SK-N-SH (cell line): ENCODE measurements at regions not wholly inside any gene's neighbourhood (a gene's known extent, or its start where the extent isn't known, plus 50 kb on each side); places are given as distances from the start of the nearest gene placed in this dataset.

Experiments
- CTCF ChIA-PET: fragments of 300-600, 350-600 bp; formaldehyde crosslinking; extraction: SDS; loops from one replicate; lab custom pipeline; 2021; lab: Yijun Ruan, JAX
- POLR2A ChIA-PET: fragments of 350-600 bp; sonication (Branson Sonifier 250); formaldehyde crosslinking; extraction: SDS; loops from one replicate; lab custom pipeline; 2020; ENCODE audit warnings: antibody characterized with exemption, inconsistent platforms; lab: Yijun Ruan, JAX
- DNase-seq: peaks from one replicate; pipeline ENCODE4 v3.0.0; 2012
- H2AFZ ChIP-seq: fragments of 200-600 bp; sonication (generic); 2 replicates; pipeline ENCODE4 v1.8.1; 2016; ENCODE audit warnings: antibody characterized with exemption, mild to moderate bottlenecking, low read depth
- H3F3A ChIP-seq: fragments of 200-600 bp; sonication (generic); replicated peaks from 2 replicates; pipeline ENCODE3; 2016; ENCODE audit warnings: antibody characterized with exemption, mild to moderate bottlenecking; ENCODE audit not compliant: insufficient read depth
- H3K27ac ChIP-seq, 2 experiments: fragments of 200-500 bp in 1 of 2; fragments of 200-600 bp in 1 of 2; sonication (Bioruptor generic) in 1 of 2; sonication (generic), shearing (Covaris generic) in 1 of 2; 2 replicates each; pipeline versions ENCODE4 v1.5.1 to v1.6.1; 2014 to 2016; ENCODE audit warnings: low read depth in 2 of 2, inconsistent platforms in 1 of 2, low read length in 1 of 2, mild to moderate bottlenecking in 1 of 2, mixed read lengths in 1 of 2
- H3K27me3 ChIP-seq: fragments of 200-600 bp; sonication (generic), shearing (Covaris generic); 2 replicates; pipeline ENCODE4 v1.6.1; 2016; ENCODE audit warnings: mixed run types; ENCODE audit not compliant: insufficient read depth
- H3K36me3 ChIP-seq, 2 experiments: fragments of 200-500 bp in 1 of 2; fragments of 200-600 bp in 1 of 2; sonication (Bioruptor generic) in 1 of 2; sonication (generic) in 1 of 2; replicated peaks in 1 of 2; 2 replicates each; pipeline versions ENCODE3 to v1.5.1; 2014 to 2016; ENCODE audit warnings: low read length in 1 of 2, mild to moderate bottlenecking in 1 of 2; ENCODE audit not compliant: insufficient read depth in 2 of 2, control insufficient read depth in 1 of 2
- H3K4me1 ChIP-seq, 2 experiments: fragments of 200-500 bp in 1 of 2; fragments of 200-600 bp in 1 of 2; sonication (Bioruptor generic) in 1 of 2; sonication (generic), shearing (Covaris generic) in 1 of 2; 2 replicates each; pipeline versions ENCODE4 v1.5.1 to v1.6.1; 2014 to 2016; ENCODE audit warnings: low read depth in 1 of 2, low read length in 1 of 2, mixed run types in 1 of 2; ENCODE audit not compliant: insufficient read depth in 2 of 2, control insufficient read depth in 1 of 2
- H3K4me2 ChIP-seq: fragments of 200-600 bp; sonication (generic), shearing (Covaris generic); 2 replicates; pipeline ENCODE4 v1.6.1; 2017; ENCODE audit warnings: mixed run types
- H3K4me3 ChIP-seq, 2 experiments: fragments of 200-500 bp in 1 of 2; fragments of 200-600 bp in 1 of 2; sonication (Bioruptor generic) in 1 of 2; sonication (generic), shearing (Covaris generic) in 1 of 2; 2 replicates each; pipeline versions ENCODE4 v1.5.1 to v1.8.1; 2014 to 2016; ENCODE audit warnings: low read depth in 2 of 2, inconsistent platforms in 1 of 2, low read length in 1 of 2, mild to moderate bottlenecking in 1 of 2, mixed read lengths in 1 of 2, moderate library complexity in 1 of 2
- H3K79me2 ChIP-seq: fragments of 200-600 bp; sonication (generic); 2 replicates; pipeline ENCODE4 v1.8.1; 2017; ENCODE audit warnings: mild to moderate bottlenecking; ENCODE audit not compliant: insufficient read depth
- H3K9ac ChIP-seq: fragments of 200-600 bp; sonication (generic); 2 replicates; pipeline ENCODE4 v1.6.1; 2017; ENCODE audit warnings: mixed run types
- H3K9me2 ChIP-seq: fragments of 200-600 bp; sonication (generic); 2 replicates; pipeline ENCODE4 v1.6.1; 2017; ENCODE audit warnings: mixed run types
- H3K9me3 ChIP-seq: fragments of 200-600 bp; sonication (generic); 2 replicates; pipeline ENCODE4 v1.6.1; 2017; ENCODE audit warnings: mixed run types, mild to moderate bottlenecking, moderate library complexity
- H4K20me1 ChIP-seq: fragments of 200-600 bp; sonication (generic); 2 replicates; pipeline ENCODE4 v1.6.1; 2017; ENCODE audit warnings: mild to moderate bottlenecking, mixed run types; ENCODE audit not compliant: insufficient read depth
- CHD2 ChIP-seq: fragments of 150-350 bp; IDR thresholded peaks from 2 replicates; pipeline ENCODE4 v1.6.1; 2018; ENCODE audit warnings: low read length; ENCODE audit not compliant: partially characterized antibody
- EZH2phosphoT487 ChIP-seq: fragments of 200-600 bp; sonication (generic); IDR thresholded peaks from 2 replicates; pipeline ENCODE4 v1.6.1; 2017; ENCODE audit warnings: low read depth, mixed run types, mild to moderate bottlenecking, antibody characterized with exemption, moderate library complexity, borderline replicate concordance
- FOSL2 ChIP-seq: IDR thresholded peaks from 2 replicates; pipeline ENCODE4 v1.4.0; 2012; ENCODE audit warnings: low read depth, mild to moderate bottlenecking, moderate library complexity, borderline replicate concordance
- GATA2 ChIP-seq: sonication (generic); formaldehyde crosslinking; IDR thresholded peaks from 2 replicates; pipeline ENCODE4 v1.5.0; 2020; ENCODE audit warnings: mild to moderate bottlenecking, missing genetic modification reagents
- JUND ChIP-seq: IDR thresholded peaks from 2 replicates; pipeline ENCODE4 v1.4.0; 2012
- MEF2A ChIP-seq: IDR thresholded peaks from 2 replicates; pipeline ENCODE4 v1.4.0; 2012; ENCODE audit warnings: low read depth, borderline replicate concordance
- MXI1 ChIP-seq: IDR thresholded peaks from 2 replicates; pipeline ENCODE4 v1.6.1; 2012; ENCODE audit warnings: mild to moderate bottlenecking, low read depth, low read length, improper control_type of control experiment
- NRF1 ChIP-seq: IDR thresholded peaks from 2 replicates; pipeline ENCODE4 v1.6.1; 2012; ENCODE audit warnings: low read depth, mild to moderate bottlenecking, low read length
- RAD21 ChIP-seq: IDR thresholded peaks from 2 replicates; pipeline ENCODE4 v1.6.1; 2012; ENCODE audit warnings: mild to moderate bottlenecking, low read length
- RFX5 ChIP-seq: IDR thresholded peaks from 2 replicates; pipeline ENCODE4 v1.6.1; 2012; ENCODE audit warnings: mild to moderate bottlenecking, improper control_type of control experiment, low read length
- RXRA ChIP-seq: IDR thresholded peaks from 2 replicates; pipeline ENCODE4 v1.4.0; 2012; ENCODE audit warnings: low read depth, mild to moderate bottlenecking, borderline replicate concordance
- SMC3 ChIP-seq: IDR thresholded peaks from 2 replicates; pipeline ENCODE4 v1.6.1; 2012; ENCODE audit warnings: low read depth, low read length, improper control_type of control experiment
- TAF1 ChIP-seq: IDR thresholded peaks from 2 replicates; pipeline ENCODE4 v1.6.1; 2012; ENCODE audit warnings: low read depth, mild to moderate bottlenecking, low read length, moderate library complexity, borderline replicate concordance
- TCF12 ChIP-seq: IDR thresholded peaks from 2 replicates; pipeline ENCODE4 v1.4.0; 2012
- TEAD4 ChIP-seq: IDR thresholded peaks from 2 replicates; pipeline ENCODE4 v1.4.0; 2012; ENCODE audit warnings: mild to moderate bottlenecking, borderline replicate concordance; ENCODE audit not compliant: insufficient read depth
- WGBS: methylation state at CpG from one replicate; pipeline ENCODE4 v1.1.6; 2017; ENCODE audit warnings: low lambda C conversion rate; 5-methylcytosine and 5-hydroxymethylcytosine counted together
- TF ChIP-seq, protein P1 (sequence below): fragments of 150-350 bp; IDR thresholded peaks from 2 replicates; pipeline ENCODE4 v1.6.1; 2016; ENCODE audit warnings: mild to moderate bottlenecking, low read depth, low read length
- TF ChIP-seq, protein P2 (sequence below): IDR thresholded peaks from 2 replicates; pipeline ENCODE4 v1.6.1; 2012; ENCODE audit warnings: mild to moderate bottlenecking, low read depth, low read length, moderate library complexity
- TF ChIP-seq, protein P3 (sequence below): IDR thresholded peaks from 2 replicates; pipeline ENCODE4; 2012

DNA sequence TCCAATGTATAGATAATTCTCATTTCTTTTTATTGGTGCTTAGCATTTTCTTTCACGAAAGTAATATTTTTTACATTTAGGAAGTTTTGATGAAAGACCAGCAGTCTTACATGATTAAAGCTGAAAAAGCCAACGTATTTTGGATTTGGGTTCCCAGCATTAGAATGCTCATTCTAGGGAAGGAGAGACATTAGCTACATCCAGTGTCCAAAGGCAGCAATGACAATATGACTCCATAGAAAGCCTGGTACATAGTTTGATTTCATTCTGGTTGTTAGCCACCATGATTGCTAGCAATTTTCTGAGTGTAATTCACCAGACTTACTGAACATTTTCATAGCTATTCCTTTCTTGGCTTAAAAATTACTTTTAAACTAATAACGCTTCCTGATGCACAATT, 1397.5 kb downstream of the PCDH7 start:
- H3K4me2 ChIP-seq, result no peak overlapping the region
- CTCF ChIA-PET, result no interaction called here
- POLR2A ChIA-PET, result no interaction called here
- H2AFZ ChIP-seq, result no peak overlapping the region
- TF ChIP-seq CHD2, result no peak
- TF ChIP-seq RAD21, result no peak
- TF ChIP-seq, protein P1, sequence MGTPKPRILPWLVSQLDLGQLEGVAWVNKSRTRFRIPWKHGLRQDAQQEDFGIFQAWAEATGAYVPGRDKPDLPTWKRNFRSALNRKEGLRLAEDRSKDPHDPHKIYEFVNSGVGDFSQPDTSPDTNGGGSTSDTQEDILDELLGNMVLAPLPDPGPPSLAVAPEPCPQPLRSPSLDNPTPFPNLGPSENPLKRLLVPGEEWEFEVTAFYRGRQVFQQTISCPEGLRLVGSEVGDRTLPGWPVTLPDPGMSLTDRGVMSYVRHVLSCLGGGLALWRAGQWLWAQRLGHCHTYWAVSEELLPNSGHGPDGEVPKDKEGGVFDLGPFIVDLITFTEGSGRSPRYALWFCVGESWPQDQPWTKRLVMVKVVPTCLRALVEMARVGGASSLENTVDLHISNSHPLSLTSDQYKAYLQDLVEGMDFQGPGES, result no peak
- TF ChIP-seq GATA2, result no peak
- TF ChIP-seq TEAD4, result no peak
- TF ChIP-seq MEF2A, result no peak
- TF ChIP-seq, protein P2, sequence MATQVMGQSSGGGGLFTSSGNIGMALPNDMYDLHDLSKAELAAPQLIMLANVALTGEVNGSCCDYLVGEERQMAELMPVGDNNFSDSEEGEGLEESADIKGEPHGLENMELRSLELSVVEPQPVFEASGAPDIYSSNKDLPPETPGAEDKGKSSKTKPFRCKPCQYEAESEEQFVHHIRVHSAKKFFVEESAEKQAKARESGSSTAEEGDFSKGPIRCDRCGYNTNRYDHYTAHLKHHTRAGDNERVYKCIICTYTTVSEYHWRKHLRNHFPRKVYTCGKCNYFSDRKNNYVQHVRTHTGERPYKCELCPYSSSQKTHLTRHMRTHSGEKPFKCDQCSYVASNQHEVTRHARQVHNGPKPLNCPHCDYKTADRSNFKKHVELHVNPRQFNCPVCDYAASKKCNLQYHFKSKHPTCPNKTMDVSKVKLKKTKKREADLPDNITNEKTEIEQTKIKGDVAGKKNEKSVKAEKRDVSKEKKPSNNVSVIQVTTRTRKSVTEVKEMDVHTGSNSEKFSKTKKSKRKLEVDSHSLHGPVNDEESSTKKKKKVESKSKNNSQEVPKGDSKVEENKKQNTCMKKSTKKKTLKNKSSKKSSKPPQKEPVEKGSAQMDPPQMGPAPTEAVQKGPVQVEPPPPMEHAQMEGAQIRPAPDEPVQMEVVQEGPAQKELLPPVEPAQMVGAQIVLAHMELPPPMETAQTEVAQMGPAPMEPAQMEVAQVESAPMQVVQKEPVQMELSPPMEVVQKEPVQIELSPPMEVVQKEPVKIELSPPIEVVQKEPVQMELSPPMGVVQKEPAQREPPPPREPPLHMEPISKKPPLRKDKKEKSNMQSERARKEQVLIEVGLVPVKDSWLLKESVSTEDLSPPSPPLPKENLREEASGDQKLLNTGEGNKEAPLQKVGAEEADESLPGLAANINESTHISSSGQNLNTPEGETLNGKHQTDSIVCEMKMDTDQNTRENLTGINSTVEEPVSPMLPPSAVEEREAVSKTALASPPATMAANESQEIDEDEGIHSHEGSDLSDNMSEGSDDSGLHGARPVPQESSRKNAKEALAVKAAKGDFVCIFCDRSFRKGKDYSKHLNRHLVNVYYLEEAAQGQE, result no peak
- no peak for TF ChIP-seq RXRA
- no peak for TF ChIP-seq MXI1
- no peak for TF ChIP-seq EZH2phosphoT487
- no peak for TF ChIP-seq TCF12
- TF ChIP-seq NRF1, result no peak
- no peak for TF ChIP-seq FOSL2
- TF ChIP-seq RFX5, result no peak
- no peak for TF ChIP-seq SMC3
- TF ChIP-seq JUND, result no peak
- TF ChIP-seq, protein P3, sequence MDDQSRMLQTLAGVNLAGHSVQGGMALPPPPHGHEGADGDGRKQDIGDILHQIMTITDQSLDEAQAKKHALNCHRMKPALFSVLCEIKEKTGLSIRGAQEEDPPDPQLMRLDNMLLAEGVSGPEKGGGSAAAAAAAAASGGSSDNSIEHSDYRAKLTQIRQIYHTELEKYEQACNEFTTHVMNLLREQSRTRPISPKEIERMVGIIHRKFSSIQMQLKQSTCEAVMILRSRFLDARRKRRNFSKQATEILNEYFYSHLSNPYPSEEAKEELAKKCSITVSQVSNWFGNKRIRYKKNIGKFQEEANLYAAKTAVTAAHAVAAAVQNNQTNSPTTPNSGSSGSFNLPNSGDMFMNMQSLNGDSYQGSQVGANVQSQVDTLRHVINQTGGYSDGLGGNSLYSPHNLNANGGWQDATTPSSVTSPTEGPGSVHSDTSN, result no peak
- no peak for TF ChIP-seq TAF1
- H3K9me2 ChIP-seq, result no peaks in the 10 kb centered on the region
- H3K27me3 ChIP-seq, result no peaks in the 10 kb centered on the region
- no peak overlapping the region for H3K27ac ChIP-seq
- 28% methylated on average over 3 of the region's 3 CpGs for WGBS
- H4K20me1 ChIP-seq, result no peaks in the 10 kb centered on the region
- no peaks in the 10 kb centered on the region for H3K36me3 ChIP-seq
- H3K4me3 ChIP-seq, result no peak overlapping the region
- no peaks in the 10 kb centered on the region for H3K4me1 ChIP-seq
- no peaks in the 10 kb centered on the region for H3K79me2 ChIP-seq
- H3K9me3 ChIP-seq, result no peaks in the 10 kb centered on the region
- no peaks in the 10 kb centered on the region for H3F3A ChIP-seq
- no peak overlapping the region for H3K9ac ChIP-seq
- DNase-seq, result no peak
